ENCODE measurements at regions not wholly inside any gene's neighbourhood (a gene's known extent, or its start where the extent isn't known, plus 50 kb on each side); places are given as distances from the start of the nearest gene placed in this dataset.

DNA sequence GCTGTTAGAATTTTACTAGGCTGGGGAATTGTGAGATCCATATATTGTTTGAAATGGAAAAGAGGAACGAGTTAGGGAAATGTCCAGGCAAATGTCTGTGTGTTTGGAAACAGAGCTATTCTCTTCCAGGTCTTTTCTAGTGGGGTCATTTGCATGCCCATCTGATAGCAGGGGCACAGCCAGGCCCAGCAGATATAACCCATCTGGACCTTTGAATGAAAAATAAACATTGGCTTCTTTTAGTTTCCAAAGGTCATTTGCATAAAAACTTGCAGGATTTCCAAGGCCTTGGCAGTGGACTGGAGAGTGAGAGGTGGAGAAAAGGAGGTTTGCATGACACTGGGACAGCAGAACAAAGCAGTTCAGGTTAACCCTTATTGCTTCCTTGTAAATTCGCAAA lies 188.0 kb upstream of the GPR26 start:
- Histone ChIP-seq H3K27ac (ENCODE audit: insufficient read depth, low read depth, low read length) (no peak overlapping the region), H3K4me2 (ENCODE audit: insufficient read depth, low read length) (no peak overlapping the region), H2AFZ (ENCODE audit: low read depth, low read length) (no peak overlapping the region), H3K36me3 (ENCODE audit: control insufficient read depth in 2 of 2, extremely low read depth in 1 of 2, insufficient read depth in 2 of 2, low read length in 2 of 2) (no peaks in the 10 kb centered on the region), H3K4me1 (ENCODE audit: control insufficient read depth, extremely low read depth, insufficient read depth, low read length) (no peaks in the 10 kb centered on the region), H3K9me1 (replicated peaks; ENCODE audit: control insufficient read depth, extremely low read depth, insufficient read depth, low read length) (no peaks in the 10 kb centered on the region), H3K79me2 (ENCODE audit: control insufficient read depth, insufficient read depth, low read length) (no peaks in the 10 kb centered on the region), H4K20me1 (replicated peaks; ENCODE audit: control insufficient read depth, extremely low read depth, insufficient read depth, low read length) (no peaks in the 10 kb centered on the region), H3K9ac (replicated peaks; ENCODE audit: extremely low read depth, insufficient read depth, low read length) (no peak overlapping the region), H3K27me3 (ENCODE audit: control insufficient read depth in 2 of 2, insufficient read depth in 2 of 2, low read length in 2 of 2) (no peaks in the 10 kb centered on the region), H3K4me3 (replicated peaks in 1 of 3; ENCODE audit: insufficient read depth in 1 of 3, low read depth in 1 of 3, low read length in 3 of 3) (no peak overlapping the region), H3K9me3 (replicated peaks; ENCODE audit: control insufficient read depth, insufficient read depth, low read length) (no peaks in the 10 kb centered on the region)
- dilution Hi-C loops (cut with MboI; ENCODE audit: extremely low pct_ligation_motif_present, low sequenced_read_pairs) = no loop called here
- no TSS peak for BruUV-seq (replicated peaks)
- FAIRE-seq (no peak), DNase-seq (ENCODE audit: low read depth, low spot score) (no peak)
- ChIA-PET CTCF (no interaction called here), POLR2A (no interaction called here)
- intact Hi-C loops (cut with micrococcal nuclease) = no loop called here
- TF ChIP-seq MYC (IDR thresholded peaks at IDR 0.05; ENCODE audit: low read depth, low read length) (no peak), EZH2 (IDR thresholded peaks at IDR 0.05; ENCODE audit: borderline replicate concordance, low read depth, low read length, severe bottlenecking) (no peak), POLR2AphosphoS5 (IDR thresholded peaks at IDR 0.05; ENCODE audit: insufficient read depth, low read depth, low read length) (no peak), GATA2 (IDR thresholded peaks at IDR 0.05; ENCODE audit: insufficient read depth, insufficient read length, low read depth, low read length) (no peak), FOS (IDR thresholded peaks at IDR 0.05; ENCODE audit: borderline replicate concordance, insufficient read depth, low read length) (no peak), POLR2A (IDR thresholded peaks at IDR 0.05; ENCODE audit: low read depth, low read length) (no peak), JUN (IDR thresholded peaks at IDR 0.05; ENCODE audit: borderline replicate concordance, insufficient read depth, insufficient read length, low read depth) (no peak)
- TF ChIP-seq, protein P1, sequence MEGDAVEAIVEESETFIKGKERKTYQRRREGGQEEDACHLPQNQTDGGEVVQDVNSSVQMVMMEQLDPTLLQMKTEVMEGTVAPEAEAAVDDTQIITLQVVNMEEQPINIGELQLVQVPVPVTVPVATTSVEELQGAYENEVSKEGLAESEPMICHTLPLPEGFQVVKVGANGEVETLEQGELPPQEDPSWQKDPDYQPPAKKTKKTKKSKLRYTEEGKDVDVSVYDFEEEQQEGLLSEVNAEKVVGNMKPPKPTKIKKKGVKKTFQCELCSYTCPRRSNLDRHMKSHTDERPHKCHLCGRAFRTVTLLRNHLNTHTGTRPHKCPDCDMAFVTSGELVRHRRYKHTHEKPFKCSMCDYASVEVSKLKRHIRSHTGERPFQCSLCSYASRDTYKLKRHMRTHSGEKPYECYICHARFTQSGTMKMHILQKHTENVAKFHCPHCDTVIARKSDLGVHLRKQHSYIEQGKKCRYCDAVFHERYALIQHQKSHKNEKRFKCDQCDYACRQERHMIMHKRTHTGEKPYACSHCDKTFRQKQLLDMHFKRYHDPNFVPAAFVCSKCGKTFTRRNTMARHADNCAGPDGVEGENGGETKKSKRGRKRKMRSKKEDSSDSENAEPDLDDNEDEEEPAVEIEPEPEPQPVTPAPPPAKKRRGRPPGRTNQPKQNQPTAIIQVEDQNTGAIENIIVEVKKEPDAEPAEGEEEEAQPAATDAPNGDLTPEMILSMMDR (IDR thresholded peaks at IDR 0.05; ENCODE audit: extremely low read depth in 1 of 2, insufficient read depth in 1 of 2, low read depth in 1 of 2, low read length in 2 of 2) = no peak
- TF ChIP-seq, protein P2, sequence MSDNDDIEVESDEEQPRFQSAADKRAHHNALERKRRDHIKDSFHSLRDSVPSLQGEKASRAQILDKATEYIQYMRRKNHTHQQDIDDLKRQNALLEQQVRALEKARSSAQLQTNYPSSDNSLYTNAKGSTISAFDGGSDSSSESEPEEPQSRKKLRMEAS (IDR thresholded peaks at IDR 0.05; ENCODE audit: insufficient read depth, insufficient read length) = no peak
